Progenitor cell of endocrine pancreas (in vitro differentiated cells): ENCODE measurements at regions not wholly inside any gene's neighbourhood (a gene's known extent, or its start where the extent isn't known, plus 50 kb on each side); places are given as distances from the start of the nearest gene placed in this dataset.

Experiments used
- DNase-seq: peaks from one replicate; pipeline ENCODE4 v3.0.0; 2021; ENCODE audit warnings: low spot score; ENCODE audit not compliant: unreplicated experiment
- H3K27ac Mint-ChIP-seq: 2 replicates; pipeline ENCODE4 v1.8.0; 2021; ENCODE audit warnings: mild to moderate bottlenecking, moderate library complexity, mixed read lengths
- H3K27me3 Mint-ChIP-seq: 2 replicates; pipeline ENCODE4 v1.8.0; 2021; ENCODE audit warnings: mixed read lengths
- H3K36me3 Mint-ChIP-seq: 2 replicates; pipeline ENCODE4 v1.8.0; 2022; ENCODE audit warnings: mixed read lengths; ENCODE audit not compliant: insufficient read depth
- H3K4me1 Mint-ChIP-seq: 2 replicates; pipeline ENCODE4 v1.8.0; 2021; ENCODE audit warnings: low read depth, mixed read lengths
- H3K4me3 Mint-ChIP-seq: 2 replicates; pipeline ENCODE4 v1.8.0; 2021; ENCODE audit warnings: low read depth, mild to moderate bottlenecking, moderate library complexity, mixed read lengths
- H3K9me3 Mint-ChIP-seq: 2 replicates; pipeline ENCODE4 v1.8.0; 2021; ENCODE audit warnings: low read depth, mixed read lengths
- CTCF ChIP-seq: fragments of 200-600 bp; sonication (generic); IDR thresholded peaks from one replicate; pipeline ENCODE4 v1.5.0; 2021; ENCODE audit warnings: antibody characterized with exemption, mild to moderate bottlenecking; ENCODE audit not compliant: unreplicated experiment

GRCh38 chr6:168718821-168719475 lies 278.0 kb downstream of the SMOC2 start:
- peaks cover 6% of the 10 kb centered on the region for H3K27me3 Mint-ChIP-seq
- peaks cover 3% of the 10 kb centered on the region for H3K9me3 Mint-ChIP-seq
- no peaks in the 10 kb centered on the region for H3K4me1 Mint-ChIP-seq
- no peaks in the 10 kb centered on the region for H3K36me3 Mint-ChIP-seq
- no peak overlapping the region for H3K4me3 Mint-ChIP-seq
- TF ChIP-seq CTCF, result no peak
- no peak for DNase-seq
- no peak overlapping the region for H3K27ac Mint-ChIP-seq
